Activated CD8-positive, alpha-beta memory T cell treated with anti-CD3 and anti-CD28 coated beads, Interleukin-2, amount 50 U/mL, for 48 hours (primary cell): ENCODE measurements at regions not wholly inside any gene's neighbourhood (a gene's known extent, or its start where the extent isn't known, plus 50 kb on each side); places are given as distances from the start of the nearest gene placed in this dataset.
"Not testable (repeated sequence)": the region's sequence is repeated elsewhere in the genome, so short reads cannot be mapped to it uniquely, and the experiment has no call there.

Experiments
- DNase-seq: peaks from one replicate; pipeline ENCODE4 v3.0.0-alpha.2; 2020

- no peak for DNase-seq
These were observed 106.7 kb upstream of the KDM7A start for GRCh38 chr7:140283472-140283871.

GRCh38 chr7:140281960-140282359 is 105.2 kb upstream of the KDM7A start:
- no peak for DNase-seq

- no peak for DNase-seq
These were observed 104.5 kb upstream of the KDM7A start for GRCh38 chr7:140281255-140281654.

- no peak for DNase-seq
These were observed 99.2 kb upstream of the KDM7A start for GRCh38 chr7:140276001-140276400.

- no peak for DNase-seq
These were observed 98.5 kb upstream of the KDM7A start for GRCh38 chr7:140275069-140275965.

GRCh38 chr7:140273417-140273816 is 96.6 kb upstream of the KDM7A start:
- DNase-seq: no peak

- DNase-seq: not testable (repeated sequence)
These were observed 94.8 kb upstream of the KDM7A start for GRCh38 chr7:140271643-140271968.

- no peak for DNase-seq
These were observed 92.3 kb upstream of the KDM7A start for GRCh38 chr7:140269004-140269638.

GRCh38 chr7:140267381-140268226 is 90.8 kb upstream of the KDM7A start:
- no peak for DNase-seq

GRCh38 chr7:140263277-140263676 is 86.5 kb upstream of the KDM7A start:
- no peak for DNase-seq

GRCh38 chr7:140262242-140262903 is 85.6 kb upstream of the KDM7A start:
- no peak for DNase-seq

GRCh38 chr7:140261522-140261921 is 84.7 kb upstream of the KDM7A start:
- no peak for DNase-seq

GRCh38 chr7:140261105-140261486 is 84.3 kb upstream of the KDM7A start:
- no peak for DNase-seq

- DNase-seq: no peak
These were observed 83.7 kb upstream of the KDM7A start for GRCh38 chr7:140260352-140261104.

- DNase-seq: not testable (repeated sequence)
These were observed 80.5 kb upstream of the KDM7A start for GRCh38 chr7:140257278-140257677.

GRCh38 chr7:140254976-140255375 is 78.2 kb upstream of the KDM7A start:
- DNase-seq: not testable (repeated sequence)

GRCh38 chr7:140249036-140249806 is 72.4 kb upstream of the KDM7A start:
- no peak for DNase-seq

GRCh38 chr7:140247559-140247958 is 70.8 kb upstream of the KDM7A start:
- DNase-seq: no peak

GRCh38 chr7:140245611-140246105 is 68.9 kb upstream of the KDM7A start:
- DNase-seq: no peak

GRCh38 chr7:140242057-140243031 is 65.6 kb upstream of the KDM7A start:
- no peak for DNase-seq
